COR-L47 (cell line): ENCODE measurements at regions not wholly inside any gene's neighbourhood (a gene's known extent, or its start where the extent isn't known, plus 50 kb on each side); places are given as distances from the start of the nearest gene placed in this dataset.
"Not testable (repeated sequence)": the region's sequence is repeated elsewhere in the genome, so short reads cannot be mapped to it uniquely, and the experiment has no call there.

Experiments
- DNase-seq: peaks from one replicate; lab custom pipeline; 2025; lab: John Stamatoyannopoulos, UW

DNA sequence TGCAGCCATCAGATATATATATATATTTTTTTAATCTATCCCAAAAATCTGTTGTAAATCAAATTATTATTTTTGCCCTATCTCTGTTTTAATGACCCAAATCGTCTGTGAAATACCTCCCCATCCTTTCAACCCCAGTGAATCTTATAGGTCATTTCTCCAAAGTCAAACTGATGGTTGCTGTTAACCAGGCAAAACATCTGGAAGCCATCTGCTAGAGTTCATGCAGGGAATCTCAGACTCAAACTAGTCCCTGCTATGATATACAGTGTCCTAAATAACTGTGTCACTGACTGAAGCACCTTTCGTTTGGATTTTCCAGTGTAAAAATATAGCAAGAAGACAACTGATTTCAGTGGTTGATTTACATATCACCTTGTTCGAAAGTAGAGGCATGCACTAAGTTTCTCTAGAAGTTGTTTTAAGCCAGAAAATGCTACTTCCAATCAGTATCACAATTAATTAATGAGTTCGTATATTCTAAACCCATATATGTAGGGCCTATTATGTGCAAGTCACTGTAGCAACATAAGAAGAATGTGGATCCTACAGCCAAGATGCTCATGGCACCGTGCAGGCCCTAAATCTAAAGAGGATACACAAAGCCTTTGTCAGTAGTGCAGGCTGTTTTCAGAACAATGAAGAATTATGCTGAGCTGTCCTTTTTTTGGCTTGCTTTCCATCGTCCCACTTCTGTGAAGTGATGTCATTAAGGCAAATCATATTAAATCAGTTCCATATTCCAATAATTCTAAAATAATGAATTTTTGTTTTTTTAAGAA lies 566.0 kb downstream of the STK39 start:
- DNase-seq: no peak

DNA sequence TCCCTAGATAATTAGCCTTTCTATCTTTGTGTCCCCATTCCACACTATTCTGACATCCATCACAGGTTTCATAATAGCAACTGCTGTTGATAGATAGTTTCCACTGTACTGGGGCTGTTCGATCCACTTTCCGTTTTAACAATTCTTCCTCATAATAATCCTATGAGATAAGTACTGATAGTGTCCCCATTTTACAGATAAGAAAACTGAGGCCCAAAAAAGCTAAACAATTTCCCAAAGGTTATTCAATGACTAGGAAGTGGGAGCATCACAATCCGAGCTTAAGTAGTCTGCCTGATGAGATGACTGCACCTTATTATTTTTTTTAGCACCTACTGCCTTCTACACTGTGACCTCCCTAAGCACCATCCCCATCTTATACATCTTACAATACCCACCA lies 569.2 kb downstream of the STK39 start:
- DNase-seq: no peak

- DNase-seq: no peak
These were observed 571.5 kb downstream of the STK39 start for GRCh38 chr2:167675906-167676305.

GRCh38 chr2:167670588-167670987 lies 576.8 kb downstream of the STK39 start:
- no peak for DNase-seq

GRCh38 chr2:167653131-167653530 lies 594.3 kb downstream of the STK39 start:
- DNase-seq: no peak

DNA sequence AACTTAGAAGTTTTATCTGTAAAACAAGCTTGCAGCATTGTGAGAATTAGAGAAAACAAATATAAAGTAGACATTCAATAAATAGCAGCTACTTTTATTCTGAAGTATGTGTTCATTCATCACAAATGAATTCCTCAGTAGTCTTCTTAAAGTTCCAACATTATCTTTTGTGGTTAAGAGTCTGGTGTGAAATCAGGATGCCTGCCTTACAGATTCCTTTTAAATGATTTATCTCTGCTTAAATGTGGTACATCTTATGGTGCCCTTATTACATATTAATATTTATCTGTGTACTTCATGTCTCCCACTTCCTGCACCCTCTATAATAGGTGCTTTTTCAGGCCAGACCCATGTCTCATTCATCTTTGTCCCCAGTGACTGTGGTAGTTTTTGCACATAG lies 595.0 kb downstream of the STK39 start:
- DNase-seq: no peak

DNA sequence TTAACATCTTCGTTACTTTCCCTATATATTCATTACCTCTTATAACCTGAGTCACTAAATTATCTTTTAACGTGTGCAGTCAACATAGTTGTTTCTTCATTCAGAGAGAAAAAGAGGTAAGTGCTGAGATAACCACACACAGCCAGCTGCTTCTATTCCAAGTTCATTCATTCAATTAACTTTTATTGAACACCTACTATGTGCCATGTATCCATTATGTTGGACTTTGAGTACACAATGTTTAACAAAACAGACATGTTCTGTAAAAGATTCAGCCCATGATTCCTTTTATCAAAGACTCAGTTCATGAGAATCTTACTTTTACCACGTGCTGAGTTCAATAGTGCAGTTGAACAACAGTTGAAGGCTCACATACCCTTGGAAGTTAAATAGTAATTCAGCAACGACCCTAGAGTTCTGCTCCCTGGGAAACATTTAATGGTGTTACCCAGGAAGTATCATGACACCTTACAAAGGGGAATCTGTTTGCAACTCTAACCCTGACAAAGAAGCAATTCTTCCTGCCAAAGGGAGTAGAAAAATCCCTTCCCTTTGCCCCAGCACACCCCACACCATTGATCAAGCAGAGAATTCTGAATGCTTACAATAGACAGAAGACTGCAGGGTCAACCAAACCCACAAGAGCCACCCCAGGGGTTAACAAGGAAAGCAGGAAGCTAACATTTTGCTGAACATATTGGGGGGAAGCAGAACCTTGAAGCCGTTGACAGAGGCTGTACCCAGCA lies 595.8 kb downstream of the STK39 start:
- no peak for DNase-seq

DNA sequence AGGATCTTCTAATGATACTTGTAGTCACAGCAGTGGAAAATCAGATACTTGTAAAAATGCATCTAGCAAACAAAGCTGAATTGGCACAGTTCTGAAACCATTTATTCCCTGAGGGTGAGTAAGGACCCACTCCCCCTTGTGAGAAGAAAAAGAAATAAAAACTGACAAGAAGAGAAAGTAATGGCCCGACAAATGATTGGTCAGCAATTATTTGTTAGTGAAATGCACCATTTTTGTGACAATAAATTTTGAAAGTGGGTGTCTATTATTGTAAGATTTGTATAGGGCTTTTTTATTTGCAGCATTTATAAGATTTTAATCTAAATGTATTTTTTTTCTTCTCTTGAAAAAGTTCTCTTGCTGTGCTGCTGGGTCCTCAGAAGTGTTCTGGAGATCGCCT lies 600.8 kb downstream of the STK39 start:
- DNase-seq: no peak

DNA sequence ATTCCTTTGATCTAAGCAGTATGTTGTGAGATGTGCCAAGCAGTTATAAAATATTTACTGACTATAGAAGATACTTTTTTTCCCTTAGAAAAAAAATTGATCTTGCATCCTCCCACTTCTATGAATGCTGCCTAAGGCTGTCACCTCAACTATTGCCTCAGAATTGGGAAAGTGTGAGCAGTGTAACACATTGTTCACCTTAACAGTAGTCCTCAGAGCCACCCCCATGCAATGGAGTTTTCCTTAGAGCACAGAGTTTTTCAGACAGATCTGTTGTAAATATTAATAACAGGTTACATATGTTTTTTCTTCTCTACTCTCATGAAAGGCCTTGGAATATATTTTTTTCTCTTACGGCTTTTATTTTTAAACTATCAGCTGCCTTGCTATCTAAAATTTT lies 607.3 kb downstream of the STK39 start:
- DNase-seq: no peak

GRCh38 chr2:167637741-167638140 lies 609.7 kb downstream of the STK39 start:
- DNase-seq: no peak

GRCh38 chr2:167632271-167632670 lies 615.1 kb downstream of the STK39 start:
- DNase-seq: not testable (repeated sequence)

GRCh38 chr2:167626961-167627360 lies 620.4 kb downstream of the STK39 start:
- DNase-seq: no peak

- no peak for DNase-seq
These were observed 621.1 kb downstream of the STK39 start for GRCh38 chr2:167626301-167626700.

GRCh38 chr2:167616997-167617396 lies 630.4 kb downstream of the STK39 start:
- no peak for DNase-seq

GRCh38 chr2:167613471-167613870 lies 633.9 kb downstream of the STK39 start:
- DNase-seq: no peak

DNA sequence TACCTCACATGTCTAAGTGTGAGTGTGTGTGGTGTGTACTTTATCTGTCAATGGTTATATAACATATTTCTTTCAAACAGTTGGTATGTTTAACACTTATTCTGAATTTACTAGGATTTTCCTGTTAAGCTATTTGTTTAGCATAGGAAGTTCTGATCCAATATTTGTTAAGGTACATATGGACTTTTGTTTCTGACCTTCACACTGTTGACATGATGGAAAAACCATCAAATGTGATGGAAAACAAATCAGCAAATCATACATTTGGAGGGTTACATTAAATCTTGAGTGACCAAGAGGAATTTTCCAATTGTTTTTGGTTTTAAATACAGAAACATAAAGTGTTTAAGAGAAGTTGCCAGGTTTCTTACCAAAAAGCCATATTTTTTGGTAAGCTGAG lies 638.9 kb downstream of the STK39 start:
- DNase-seq: no peak

GRCh38 chr2:167607731-167608130 lies 639.7 kb downstream of the STK39 start:
- DNase-seq: no peak

GRCh38 chr2:167607211-167607610 lies 640.2 kb downstream of the STK39 start:
- no peak for DNase-seq

- DNase-seq: no peak
These were observed 645.3 kb downstream of the STK39 start for GRCh38 chr2:167602122-167602521.

- DNase-seq: no peak
These were observed 648.2 kb downstream of the STK39 start for GRCh38 chr2:167599219-167599618.

GRCh38 chr2:167595839-167596471 lies 651.4 kb downstream of the STK39 start:
- no peak for DNase-seq

GRCh38 chr2:167595021-167595420 lies 652.4 kb downstream of the STK39 start:
- DNase-seq: no peak

DNA sequence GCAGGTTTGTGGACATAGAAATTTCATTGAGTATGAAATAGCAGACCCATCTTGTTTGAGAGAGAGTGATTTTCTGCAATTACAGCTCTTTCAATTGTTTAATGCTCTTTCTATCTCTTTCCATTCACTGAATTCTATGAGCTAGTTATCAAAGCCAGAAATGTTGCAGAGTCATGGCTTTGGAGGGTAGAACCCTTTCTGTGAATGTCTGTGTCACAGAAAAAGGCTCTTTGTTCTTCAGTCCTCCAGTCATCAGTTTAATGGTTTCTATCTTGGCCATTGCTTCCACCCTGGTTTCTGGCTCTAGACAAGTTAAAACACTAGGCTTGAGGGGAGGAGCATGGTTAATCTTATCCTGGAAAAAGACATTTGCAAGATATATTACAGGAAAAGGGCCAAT lies 655.0 kb downstream of the STK39 start:
- no peak for DNase-seq
